DMS53 (cell line): ENCODE measurements at regions not wholly inside any gene's neighbourhood (a gene's known extent, or its start where the extent isn't known, plus 50 kb on each side); places are given as distances from the start of the nearest gene placed in this dataset.
A peak's percentile ranks its signal among the peaks of the same experiment; 100 is the strongest.
"Not testable (repeated sequence)": the region's sequence is repeated elsewhere in the genome, so short reads cannot be mapped to it uniquely, and the experiment has no call there.

Experiments used
- DNase-seq: peaks from one replicate; lab custom pipeline; 2025; lab: John Stamatoyannopoulos, UW

DNA sequence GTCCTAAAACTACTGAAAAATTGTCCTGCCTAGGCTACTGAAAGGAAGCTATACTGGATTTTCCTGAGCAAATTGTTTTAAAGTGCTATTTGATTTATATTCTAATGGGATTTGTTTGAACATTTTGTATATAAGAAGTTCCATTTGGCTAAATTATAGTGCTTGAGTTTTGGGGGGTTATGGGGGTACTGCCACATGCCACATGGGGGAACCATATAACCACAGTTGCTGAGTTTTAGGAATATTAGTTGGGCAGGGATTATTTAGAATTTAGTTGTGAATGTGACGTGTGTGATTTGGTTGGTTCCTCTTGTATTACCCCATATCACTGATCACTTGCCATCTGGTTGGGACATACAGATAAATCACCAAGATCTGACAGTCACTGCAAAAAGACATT lies 224.5 kb upstream of the TAPT1 start:
- no peak for DNase-seq

DNA sequence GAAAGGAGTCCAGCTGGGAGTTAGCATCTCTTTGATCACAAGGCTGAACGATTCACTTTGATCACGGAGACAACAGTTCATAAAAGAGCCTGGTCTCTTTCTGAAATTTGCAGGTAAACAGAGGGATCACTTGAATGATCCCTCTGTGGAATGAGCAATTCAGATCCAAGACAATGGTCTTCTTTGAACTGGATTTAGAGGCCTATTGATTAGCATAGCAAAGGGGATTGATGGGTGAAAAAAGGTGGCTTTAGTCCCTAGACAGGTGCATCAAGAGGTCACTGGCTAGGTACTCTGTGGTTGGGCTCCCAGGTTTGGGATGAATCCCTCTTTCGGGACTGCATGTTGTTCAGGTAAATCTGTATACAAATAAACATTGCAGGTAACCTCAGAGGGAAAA lies 223.8 kb upstream of the TAPT1 start:
- no peak for DNase-seq

DNA sequence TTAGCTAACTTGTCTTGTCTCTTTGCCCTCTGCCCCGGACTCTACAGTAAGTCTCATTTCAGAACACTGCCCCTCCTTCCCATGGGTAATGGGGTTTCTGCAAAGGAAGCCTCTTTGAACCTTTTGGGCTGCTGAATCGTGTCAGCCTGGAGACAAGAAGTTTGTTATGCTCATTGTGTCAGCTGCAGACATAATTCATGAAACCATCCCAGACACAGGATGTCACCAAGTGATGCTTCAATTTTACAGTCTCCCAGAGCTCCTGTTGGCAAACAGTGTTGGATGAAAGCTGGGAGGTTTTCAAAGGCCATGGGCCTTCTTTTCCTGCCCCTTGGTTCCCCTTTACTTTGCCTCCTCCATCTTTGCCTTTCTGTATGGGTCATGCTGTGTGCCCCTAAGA lies 223.1 kb upstream of the TAPT1 start:
- DNase-seq, result no peak

- no peak for DNase-seq
These were observed 222.1 kb upstream of the TAPT1 start for GRCh38 chr4:16448241-16448840.

DNA sequence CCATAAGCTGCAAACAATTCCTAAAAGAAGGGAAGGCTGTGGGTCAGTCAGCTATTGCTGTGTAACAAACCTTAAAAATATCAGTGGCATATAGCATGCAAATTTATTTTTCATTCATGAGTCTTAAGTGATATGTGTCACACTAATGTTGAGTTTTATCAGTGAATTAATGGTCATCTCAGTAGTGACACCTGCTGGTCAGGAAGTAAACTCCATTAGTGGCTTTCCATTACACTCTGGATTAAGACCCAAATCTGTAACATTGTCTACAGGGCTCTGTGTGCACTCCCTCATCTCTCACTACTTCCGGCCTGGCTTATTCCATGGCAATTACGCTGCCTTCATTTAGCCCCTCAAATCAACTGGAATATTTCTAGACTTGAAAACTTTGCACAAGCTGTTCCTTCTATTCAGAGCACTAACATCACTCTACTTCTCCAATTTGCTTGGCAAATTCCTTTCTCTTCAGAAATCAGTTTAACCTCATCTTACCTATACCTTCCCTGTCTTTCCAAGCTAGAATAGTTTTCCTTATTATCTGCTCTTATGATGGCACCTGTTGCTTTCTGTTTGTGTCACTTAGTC lies 217.3 kb upstream of the TAPT1 start:
- peak; percentile 73 for DNase-seq

DNA sequence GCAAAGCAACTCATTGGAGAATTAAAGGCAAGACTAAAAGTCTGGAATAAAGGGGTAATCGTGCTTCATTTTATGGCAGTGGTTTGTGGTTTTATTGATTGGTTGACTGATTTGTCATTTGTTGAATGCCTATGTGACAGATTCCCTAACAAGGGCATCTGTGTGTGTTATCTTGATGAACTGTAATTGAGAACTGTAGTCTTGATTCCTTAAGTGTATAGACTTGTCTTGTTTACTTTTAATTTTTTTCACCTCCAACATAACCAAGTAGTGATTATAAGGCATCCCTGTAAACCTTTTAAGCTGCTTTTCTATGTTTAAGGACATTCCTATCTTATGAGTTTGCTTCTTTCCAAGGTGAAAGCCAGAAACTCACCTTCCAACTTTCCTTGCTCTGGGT lies 216.0 kb upstream of the TAPT1 start:
- DNase-seq, result no peak

- DNase-seq, result no peak
These were observed 213.5 kb upstream of the TAPT1 start for GRCh38 chr4:16439768-16440167.

DNA sequence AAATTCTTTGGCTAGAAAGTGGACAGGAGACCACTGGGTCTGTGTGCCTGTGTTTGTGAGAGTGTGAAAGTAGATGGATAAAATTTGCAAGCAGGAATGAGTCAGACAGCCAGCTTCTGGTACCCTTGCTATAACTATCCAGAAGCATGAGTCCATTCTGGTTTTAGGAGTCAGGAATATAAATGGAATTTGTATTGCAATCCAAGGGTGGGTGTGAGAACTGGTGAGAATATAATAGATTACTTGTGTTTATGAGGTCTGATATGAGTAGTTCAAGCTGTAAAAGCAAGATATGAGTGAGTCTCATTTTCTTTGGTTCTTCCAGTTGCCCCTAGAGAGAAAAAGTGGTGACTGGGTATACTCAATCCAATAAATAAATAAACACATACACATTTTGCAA lies 212.7 kb upstream of the TAPT1 start:
- no peak for DNase-seq

- no peak for DNase-seq
These were observed 211.6 kb upstream of the TAPT1 start for GRCh38 chr4:16437836-16438235.

GRCh38 chr4:16431866-16432265 lies 205.6 kb upstream of the TAPT1 start:
- DNase-seq, result no peak

DNA sequence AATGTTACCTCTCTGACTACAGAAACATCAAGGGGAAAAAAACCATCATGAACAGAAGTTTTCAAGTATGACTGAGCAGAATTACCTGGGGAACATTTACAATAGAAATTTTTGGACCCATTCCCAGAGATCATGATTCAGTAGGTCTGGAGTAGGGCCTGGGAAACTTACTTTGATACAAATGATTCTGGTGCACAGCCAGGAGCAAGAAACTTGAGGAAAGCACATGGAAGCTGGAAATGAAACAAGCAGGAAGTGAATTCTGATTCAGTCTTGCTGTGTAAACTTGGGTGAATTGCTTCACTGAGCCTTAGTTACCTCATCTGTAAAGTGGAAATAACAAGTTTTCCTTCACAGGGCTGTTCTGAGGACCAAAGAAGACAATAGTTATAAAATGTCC lies 192.5 kb upstream of the TAPT1 start:
- peak; percentile 64 for DNase-seq

- DNase-seq, result no peak
These were observed 190.9 kb upstream of the TAPT1 start for GRCh38 chr4:16417198-16417597.

- no peak for DNase-seq
These were observed 190.3 kb upstream of the TAPT1 start for GRCh38 chr4:16416601-16417000.

GRCh38 chr4:16415751-16416150 lies 189.5 kb upstream of the TAPT1 start:
- no peak for DNase-seq

DNA sequence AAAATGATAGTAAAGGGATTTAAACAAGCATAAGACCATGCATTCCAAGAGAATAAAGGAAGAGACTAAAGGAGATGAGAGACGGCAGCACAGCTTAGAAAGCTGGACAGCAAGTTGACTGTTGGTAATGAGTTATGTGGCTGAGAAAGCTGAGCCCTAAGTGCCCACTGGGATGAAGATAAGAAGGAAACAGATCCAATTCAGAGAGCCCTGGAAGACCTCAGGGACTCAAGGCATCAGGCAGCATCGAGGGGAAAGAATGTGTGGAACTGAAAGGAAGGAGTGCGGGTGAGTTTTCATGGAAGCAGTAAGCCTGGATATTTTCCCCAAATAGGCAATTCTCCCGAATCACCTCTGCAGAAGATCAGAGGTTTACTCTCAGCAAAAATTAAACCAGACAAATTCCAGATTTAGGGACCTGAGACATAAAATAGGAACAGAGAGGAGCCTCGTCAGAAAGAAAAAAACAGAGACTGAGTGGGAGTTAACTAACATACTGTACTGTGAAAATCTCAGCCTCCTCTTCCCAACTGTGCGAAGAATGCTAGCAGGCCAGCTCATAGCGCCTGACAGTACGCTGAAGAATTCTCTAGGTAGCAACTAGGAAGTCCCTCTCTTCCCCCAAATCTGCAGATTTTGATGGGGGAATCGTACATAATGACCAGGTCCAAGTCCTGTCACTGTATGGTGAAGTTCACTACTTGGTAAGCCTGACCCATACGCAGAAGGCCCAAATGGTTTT lies 187.7 kb upstream of the TAPT1 start:
- no peak for DNase-seq

- no peak for DNase-seq
These were observed 185.3 kb upstream of the TAPT1 start for GRCh38 chr4:16411501-16412085.

- DNase-seq, result not testable (repeated sequence)
These were observed 166.9 kb upstream of the TAPT1 start for GRCh38 chr4:16393216-16393615.

- no peak for DNase-seq
These were observed 164.9 kb upstream of the TAPT1 start for GRCh38 chr4:16391196-16391595.

GRCh38 chr4:16387448-16387847 lies 161.2 kb upstream of the TAPT1 start:
- DNase-seq, result no peak

- no peak for DNase-seq
These were observed 160.5 kb upstream of the TAPT1 start for GRCh38 chr4:16386711-16387320.

GRCh38 chr4:16384576-16384975 lies 158.3 kb upstream of the TAPT1 start:
- DNase-seq, result no peak

GRCh38 chr4:16382571-16382970 lies 156.3 kb upstream of the TAPT1 start:
- DNase-seq, result no peak

- DNase-seq, result no peak
These were observed 151.6 kb upstream of the TAPT1 start for GRCh38 chr4:16377887-16378286.
